ENCODE measurements at regions not wholly inside any gene's neighbourhood (a gene's known extent, or its start where the extent isn't known, plus 50 kb on each side); places are given as distances from the start of the nearest gene placed in this dataset.

DNA sequence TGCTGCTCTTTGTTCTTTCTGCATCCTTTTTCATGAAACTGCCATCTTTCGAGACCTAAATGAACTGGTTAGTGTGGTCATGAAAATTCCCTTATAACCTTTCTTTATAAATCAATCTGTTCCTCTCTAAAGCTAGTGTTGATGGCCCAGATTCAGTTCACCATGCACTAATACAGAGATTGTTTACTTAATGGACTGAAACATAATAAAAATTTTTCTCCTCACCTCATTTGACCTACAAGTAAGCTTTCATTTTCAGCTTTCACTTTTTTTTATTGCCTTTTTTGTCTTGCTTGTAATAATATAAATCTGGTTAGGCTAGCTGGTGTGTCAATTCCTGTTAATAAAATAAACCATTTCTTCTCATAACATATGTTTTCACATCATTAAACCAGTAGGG is 183.8 kb downstream of the CCDC59 start:
- TF ChIP-seq, protein P1, sequence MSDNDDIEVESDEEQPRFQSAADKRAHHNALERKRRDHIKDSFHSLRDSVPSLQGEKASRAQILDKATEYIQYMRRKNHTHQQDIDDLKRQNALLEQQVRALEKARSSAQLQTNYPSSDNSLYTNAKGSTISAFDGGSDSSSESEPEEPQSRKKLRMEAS (CRISPR knock-in tag; IDR thresholded peaks at IDR 0.05): no peak
- TF ChIP-seq, protein P2, sequence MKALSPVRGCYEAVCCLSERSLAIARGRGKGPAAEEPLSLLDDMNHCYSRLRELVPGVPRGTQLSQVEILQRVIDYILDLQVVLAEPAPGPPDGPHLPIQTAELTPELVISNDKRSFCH (CRISPR knock-in tag; IDR thresholded peaks at IDR 0.05): no peak
- TF ChIP-seq, protein P2 (tag; IDR thresholded peaks at IDR 0.05): no peak
- TF ChIP-seq MXI1 (IDR thresholded peaks at IDR 0.05; ENCODE audit: low read depth, low read length) (no peak), TEAD1 (CRISPR knock-in tag; IDR thresholded peaks at IDR 0.05) (no peak), TAF1 (IDR thresholded peaks at IDR 0.05; ENCODE audit: control insufficient read depth, extremely low read depth, insufficient read depth, low read length, severe bottlenecking) (no peak)
- TF ChIP-seq, protein P3, sequence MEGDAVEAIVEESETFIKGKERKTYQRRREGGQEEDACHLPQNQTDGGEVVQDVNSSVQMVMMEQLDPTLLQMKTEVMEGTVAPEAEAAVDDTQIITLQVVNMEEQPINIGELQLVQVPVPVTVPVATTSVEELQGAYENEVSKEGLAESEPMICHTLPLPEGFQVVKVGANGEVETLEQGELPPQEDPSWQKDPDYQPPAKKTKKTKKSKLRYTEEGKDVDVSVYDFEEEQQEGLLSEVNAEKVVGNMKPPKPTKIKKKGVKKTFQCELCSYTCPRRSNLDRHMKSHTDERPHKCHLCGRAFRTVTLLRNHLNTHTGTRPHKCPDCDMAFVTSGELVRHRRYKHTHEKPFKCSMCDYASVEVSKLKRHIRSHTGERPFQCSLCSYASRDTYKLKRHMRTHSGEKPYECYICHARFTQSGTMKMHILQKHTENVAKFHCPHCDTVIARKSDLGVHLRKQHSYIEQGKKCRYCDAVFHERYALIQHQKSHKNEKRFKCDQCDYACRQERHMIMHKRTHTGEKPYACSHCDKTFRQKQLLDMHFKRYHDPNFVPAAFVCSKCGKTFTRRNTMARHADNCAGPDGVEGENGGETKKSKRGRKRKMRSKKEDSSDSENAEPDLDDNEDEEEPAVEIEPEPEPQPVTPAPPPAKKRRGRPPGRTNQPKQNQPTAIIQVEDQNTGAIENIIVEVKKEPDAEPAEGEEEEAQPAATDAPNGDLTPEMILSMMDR (IDR thresholded peaks at IDR 0.05 in 2 of 3, conservative IDR thresholded peaks at IDR 0.05 in 1 of 3; ENCODE audit: insufficient read depth in 2 of 3, low read depth in 1 of 3, low read length in 3 of 3): no peak
- TF ChIP-seq, protein P4, sequence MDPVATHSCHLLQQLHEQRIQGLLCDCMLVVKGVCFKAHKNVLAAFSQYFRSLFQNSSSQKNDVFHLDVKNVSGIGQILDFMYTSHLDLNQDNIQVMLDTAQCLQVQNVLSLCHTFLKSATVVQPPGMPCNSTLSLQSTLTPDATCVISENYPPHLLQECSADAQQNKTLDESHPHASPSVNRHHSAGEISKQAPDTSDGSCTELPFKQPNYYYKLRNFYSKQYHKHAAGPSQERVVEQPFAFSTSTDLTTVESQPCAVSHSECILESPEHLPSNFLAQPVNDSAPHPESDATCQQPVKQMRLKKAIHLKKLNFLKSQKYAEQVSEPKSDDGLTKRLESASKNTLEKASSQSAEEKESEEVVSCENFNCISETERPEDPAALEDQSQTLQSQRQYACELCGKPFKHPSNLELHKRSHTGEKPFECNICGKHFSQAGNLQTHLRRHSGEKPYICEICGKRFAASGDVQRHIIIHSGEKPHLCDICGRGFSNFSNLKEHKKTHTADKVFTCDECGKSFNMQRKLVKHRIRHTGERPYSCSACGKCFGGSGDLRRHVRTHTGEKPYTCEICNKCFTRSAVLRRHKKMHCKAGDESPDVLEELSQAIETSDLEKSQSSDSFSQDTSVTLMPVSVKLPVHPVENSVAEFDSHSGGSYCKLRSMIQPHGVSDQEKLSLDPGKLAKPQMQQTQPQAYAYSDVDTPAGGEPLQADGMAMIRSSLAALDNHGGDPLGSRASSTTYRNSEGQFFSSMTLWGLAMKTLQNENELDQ (CRISPR knock-in tag; IDR thresholded peaks at IDR 0.05; ENCODE audit: borderline replicate concordance): no peak

Measured in K562 (cell line).